PC-9 (cell line): ENCODE measurements at regions not wholly inside any gene's neighbourhood (a gene's known extent, or its start where the extent isn't known, plus 50 kb on each side); places are given as distances from the start of the nearest gene placed in this dataset.

ENCODE experiments used
- CTCF ChIP-seq: fragments of 200-600 bp; sonication (generic); conservative IDR thresholded peaks from 2 replicates; pipeline ENCODE4 v1.6.1; 2017; ENCODE audit warnings: mixed run types, antibody characterized with exemption, mild to moderate bottlenecking, moderate library complexity
- EZH2 ChIP-seq: fragments of 200-600 bp; sonication (generic); IDR thresholded peaks from 2 replicates; pipeline ENCODE4 v1.8.0; 2017; ENCODE audit warnings: antibody characterized with exemption, low read depth

- TF ChIP-seq CTCF (no peak), EZH2 (no peak)
Observed at GRCh38 chr15:48016865-48017264, 103.9 kb upstream of the SLC24A5 start.
